GM21447 (cell line): ENCODE measurements at regions not wholly inside any gene's neighbourhood (a gene's known extent, or its start where the extent isn't known, plus 50 kb on each side); places are given as distances from the start of the nearest gene placed in this dataset.

ENCODE experiments used
- ATAC-seq: cut with Tn5 transposase; IDR thresholded peaks from one replicate; pipeline ENCODE4 v1.9.1; 2021; ENCODE audit not compliant: unreplicated experiment

- no peak for ATAC-seq
Observed at GRCh38 chr17:72206376-72206775, 85.6 kb downstream of the SOX9 start.

GRCh38 chr17:72208832-72209231 lies 88.0 kb downstream of the SOX9 start:
- ATAC-seq = no peak

GRCh38 chr17:72212041-72212440 lies 91.2 kb downstream of the SOX9 start:
- no peak for ATAC-seq

- ATAC-seq = no peak
Observed at GRCh38 chr17:72215490-72215889, 94.7 kb downstream of the SOX9 start.

GRCh38 chr17:72215928-72216327 lies 95.1 kb downstream of the SOX9 start:
- no peak for ATAC-seq

GRCh38 chr17:72219137-72219823 lies 98.5 kb downstream of the SOX9 start:
- no peak for ATAC-seq

GRCh38 chr17:72219824-72220493 lies 99.1 kb downstream of the SOX9 start:
- ATAC-seq = no peak

- no peak for ATAC-seq
Observed at GRCh38 chr17:72222661-72223380, 102.0 kb downstream of the SOX9 start.

- ATAC-seq = no peak
Observed at GRCh38 chr17:72223866-72224291, 103.1 kb downstream of the SOX9 start.

- no peak for ATAC-seq
Observed at GRCh38 chr17:72226322-72226721, 105.5 kb downstream of the SOX9 start.

- ATAC-seq = no peak
Observed at GRCh38 chr17:72233986-72234385, 113.2 kb downstream of the SOX9 start.

GRCh38 chr17:72234985-72235384 lies 114.2 kb downstream of the SOX9 start:
- no peak for ATAC-seq

GRCh38 chr17:72236980-72237633 lies 116.3 kb downstream of the SOX9 start:
- no peak for ATAC-seq

GRCh38 chr17:72238157-72238673 lies 117.4 kb downstream of the SOX9 start:
- ATAC-seq = no peak

GRCh38 chr17:72239548-72239947 lies 118.7 kb downstream of the SOX9 start:
- no peak for ATAC-seq

GRCh38 chr17:72240333-72240732 lies 119.5 kb downstream of the SOX9 start:
- ATAC-seq = peak; percentile 73

GRCh38 chr17:72244494-72244893 lies 123.7 kb downstream of the SOX9 start:
- ATAC-seq = no peak

- no peak for ATAC-seq
Observed at GRCh38 chr17:72244956-72245355, 124.1 kb downstream of the SOX9 start.

- ATAC-seq = no peak
Observed at GRCh38 chr17:72249441-72249840, 128.6 kb downstream of the SOX9 start.

GRCh38 chr17:72250206-72250605 lies 129.4 kb downstream of the SOX9 start:
- ATAC-seq = no peak

- no peak for ATAC-seq
Observed at GRCh38 chr17:72253597-72253996, 132.8 kb downstream of the SOX9 start.
